ENCODE measurements at regions not wholly inside any gene's neighbourhood (a gene's known extent, or its start where the extent isn't known, plus 50 kb on each side); places are given as distances from the start of the nearest gene placed in this dataset.

DNA sequence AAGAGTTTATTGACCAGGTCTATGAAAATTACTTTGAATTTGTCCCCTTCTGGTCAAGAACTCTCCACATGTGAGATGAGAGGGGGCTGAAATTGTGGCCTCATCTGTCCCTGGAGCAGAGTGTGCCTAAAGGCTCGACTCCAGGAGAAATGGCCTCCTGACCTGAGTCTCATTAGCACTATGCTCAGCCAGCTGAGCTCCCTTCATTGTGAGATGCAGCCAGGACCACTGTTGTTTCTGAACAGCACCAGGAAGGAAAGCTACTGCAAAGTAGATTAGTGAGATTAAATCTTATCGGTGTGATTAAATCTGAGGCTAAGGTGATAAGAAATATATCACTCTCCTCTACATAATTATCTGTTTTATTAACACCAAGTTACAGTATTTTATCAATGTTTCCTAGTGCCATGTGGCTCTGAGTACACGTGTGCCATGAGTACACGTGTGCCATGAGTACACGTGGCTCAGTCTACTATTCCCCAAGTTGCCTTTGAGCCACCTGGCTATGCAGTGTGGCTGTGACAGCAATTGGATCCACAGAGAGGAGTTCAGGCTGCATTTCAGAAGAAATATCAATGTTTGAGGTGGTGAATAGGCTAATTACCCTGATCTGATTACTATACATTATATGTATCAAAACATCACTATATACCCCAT lies 126.9 kb downstream of the IPMK start:
- no peak overlapping the region for H3K4me3 ChIP-seq (ENCODE audit: low read depth, low read length)

DNA sequence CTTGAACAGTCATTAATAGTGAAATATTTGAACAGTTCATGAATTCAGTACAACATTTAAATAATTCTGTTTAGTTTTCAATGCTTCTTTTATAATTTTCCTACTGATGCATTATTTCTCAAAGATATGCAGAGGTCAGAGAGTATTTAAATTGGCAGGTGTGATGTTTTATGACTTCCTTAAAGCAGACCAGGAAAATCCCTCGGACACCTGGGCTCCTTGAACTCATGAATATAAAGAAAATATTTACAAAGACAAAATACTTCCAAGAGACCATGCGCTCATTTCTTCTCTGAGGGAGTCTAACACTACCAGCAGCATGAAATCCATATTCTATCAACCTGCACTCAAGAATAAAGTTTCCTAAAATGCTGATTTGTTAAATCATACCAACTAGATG lies 127.6 kb downstream of the IPMK start:
- no peak overlapping the region for H3K4me3 ChIP-seq (ENCODE audit: low read depth, low read length)

DNA sequence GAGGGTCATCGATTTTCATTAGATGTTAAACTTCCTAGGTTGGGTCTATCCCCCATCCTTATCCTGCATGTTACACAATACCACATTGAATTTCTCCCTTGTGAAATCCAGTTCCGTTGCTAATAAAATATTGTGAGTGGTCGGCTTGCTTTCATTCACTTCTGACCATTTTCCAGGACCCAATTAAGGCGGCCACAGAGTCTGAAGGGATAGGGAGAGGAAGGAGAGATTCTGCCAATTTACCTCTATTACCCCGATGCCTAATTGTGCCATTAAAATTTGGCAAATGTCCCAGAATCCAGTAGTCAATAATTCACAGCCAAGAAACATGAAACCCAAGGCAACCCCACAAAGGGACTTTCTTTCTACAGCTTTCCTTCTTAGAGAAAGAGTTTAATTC lies 129.9 kb downstream of the IPMK start:
- H3K4me3 ChIP-seq (ENCODE audit: low read depth, low read length): no peak overlapping the region

- H3K4me3 ChIP-seq (ENCODE audit: low read depth, low read length): no peak overlapping the region
Measured at GRCh38 chr10:58115218-58116050, 152.3 kb downstream of the IPMK start.

GRCh38 chr10:58109731-58110130 lies 158.0 kb downstream of the IPMK start:
- no peak overlapping the region for H3K4me3 ChIP-seq (ENCODE audit: low read depth, low read length)

- H3K4me3 ChIP-seq (ENCODE audit: low read depth, low read length): no peak overlapping the region
Measured at GRCh38 chr10:58107506-58107905, 160.2 kb downstream of the IPMK start.

- H3K4me3 ChIP-seq (ENCODE audit: low read depth, low read length): no peak overlapping the region
Measured at GRCh38 chr10:58106211-58107035, 161.3 kb downstream of the IPMK start.

DNA sequence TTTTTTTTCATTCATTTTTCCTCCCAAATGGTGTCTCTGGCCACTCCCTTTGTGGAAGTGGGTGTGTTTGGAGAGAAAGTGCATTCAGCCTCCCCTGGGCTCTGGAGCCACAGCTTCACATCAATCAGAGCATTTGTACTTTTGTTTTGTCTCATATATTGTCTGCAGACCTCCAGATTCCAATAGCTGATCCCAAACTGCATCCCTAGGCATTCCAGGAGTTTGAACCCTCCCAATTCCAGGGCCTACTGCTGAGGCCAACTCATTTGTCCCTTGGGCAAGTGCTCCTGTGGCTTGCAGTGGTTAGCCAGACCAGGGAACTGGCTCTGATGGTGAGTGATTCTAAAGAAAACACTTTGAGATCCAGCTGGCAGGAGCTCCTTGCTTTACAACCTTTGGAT lies 163.3 kb downstream of the IPMK start:
- H3K4me3 ChIP-seq (ENCODE audit: low read depth, low read length): no peak overlapping the region

DNA sequence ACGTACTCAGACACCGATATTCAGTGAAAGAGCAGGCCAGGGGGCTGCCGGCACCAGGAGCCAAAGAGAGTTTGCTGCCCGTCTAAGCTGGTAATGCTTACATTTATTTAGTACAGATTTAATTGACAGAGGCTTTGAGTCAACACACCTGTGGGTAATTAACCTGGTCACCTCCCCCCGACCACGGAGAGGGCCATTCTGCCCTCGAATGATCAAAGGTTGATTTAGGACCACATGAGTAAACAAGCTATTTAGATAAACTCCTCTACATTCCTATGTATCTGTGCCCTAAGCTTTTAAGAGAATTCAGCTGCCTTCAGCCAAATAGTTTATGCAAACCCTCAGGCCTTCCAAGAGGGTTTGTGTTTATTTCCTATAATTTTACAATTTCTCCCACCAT lies 164.8 kb downstream of the IPMK start:
- no peak overlapping the region for H3K4me3 ChIP-seq (ENCODE audit: low read depth, low read length)

GRCh38 chr10:58101682-58102081 lies 166.0 kb downstream of the IPMK start:
- H3K4me3 ChIP-seq (ENCODE audit: low read depth, low read length): no peak overlapping the region

GRCh38 chr10:58094985-58095718 lies 172.5 kb downstream of the IPMK start:
- H3K4me3 ChIP-seq (ENCODE audit: low read depth, low read length): no peak overlapping the region

DNA sequence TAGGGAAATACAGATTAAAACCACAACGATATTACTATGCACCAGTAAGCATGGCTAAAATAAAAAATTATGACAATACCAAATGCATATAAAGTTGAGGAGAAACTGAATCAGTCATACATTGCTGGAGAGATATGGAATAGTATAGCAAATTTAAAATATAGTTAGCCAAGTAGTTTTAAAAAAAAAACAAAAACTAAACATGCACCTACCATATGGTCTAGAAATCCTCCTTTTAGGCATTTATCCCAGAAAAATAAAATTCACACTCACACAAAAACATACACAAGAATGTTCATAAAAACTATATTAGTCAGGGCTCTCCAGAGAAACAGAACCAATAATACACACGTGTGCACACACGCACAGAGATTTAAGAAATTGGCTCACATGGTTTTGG lies 175.8 kb downstream of the IPMK start:
- H3K4me3 ChIP-seq (ENCODE audit: low read depth, low read length): no peak overlapping the region

GRCh38 chr10:58089739-58090138 lies 178.0 kb downstream of the IPMK start:
- no peak overlapping the region for H3K4me3 ChIP-seq (ENCODE audit: low read depth, low read length)

DNA sequence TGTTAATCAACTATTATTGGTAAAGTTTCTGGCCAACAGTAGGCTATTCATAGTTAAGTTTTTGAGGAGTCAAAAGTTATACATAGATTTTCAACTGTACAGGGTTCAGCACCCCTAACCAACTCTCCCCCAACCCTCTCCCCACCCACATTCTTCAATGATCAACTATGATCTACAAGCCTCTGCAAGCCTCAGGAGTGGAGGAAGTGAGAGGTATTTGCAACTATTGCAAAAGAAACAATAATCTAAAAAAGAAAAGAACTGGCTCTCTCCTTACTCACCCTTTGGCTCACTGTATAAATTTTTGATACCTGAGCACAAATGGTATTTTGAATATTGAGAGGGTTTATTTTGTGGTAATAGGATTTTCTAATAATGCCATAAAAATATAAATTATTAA lies 179.8 kb downstream of the IPMK start:
- H3K4me3 ChIP-seq (ENCODE audit: low read depth, low read length): no peak overlapping the region

- no peak overlapping the region for H3K4me3 ChIP-seq (ENCODE audit: low read depth, low read length)
Measured at GRCh38 chr10:58086763-58087150, 180.9 kb downstream of the IPMK start.

GRCh38 chr10:58086144-58086762 lies 181.4 kb downstream of the IPMK start:
- H3K4me3 ChIP-seq (ENCODE audit: low read depth, low read length): no peak overlapping the region

DNA sequence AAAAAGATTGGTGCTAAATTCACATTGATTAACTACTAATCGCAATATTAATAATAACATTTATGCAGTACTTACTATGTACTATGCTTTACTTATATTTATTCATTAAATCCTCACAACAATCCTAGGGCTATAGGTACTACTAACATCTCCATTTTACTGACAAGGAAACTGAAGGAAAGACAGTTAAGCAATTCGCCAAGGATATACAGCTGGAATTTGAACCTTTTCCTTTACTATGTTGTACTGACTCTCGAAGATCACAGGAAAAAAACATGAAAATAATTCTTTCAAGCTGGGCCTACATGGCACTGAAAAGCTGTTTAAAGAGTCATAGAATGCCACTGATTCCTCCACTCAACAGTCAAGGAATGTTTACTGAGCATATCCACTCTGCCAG lies 185.4 kb downstream of the IPMK start:
- no peak overlapping the region for H3K4me3 ChIP-seq (ENCODE audit: low read depth, low read length)

GRCh38 chr10:58081353-58081752 lies 186.3 kb downstream of the IPMK start:
- no peak overlapping the region for H3K4me3 ChIP-seq (ENCODE audit: low read depth, low read length)

DNA sequence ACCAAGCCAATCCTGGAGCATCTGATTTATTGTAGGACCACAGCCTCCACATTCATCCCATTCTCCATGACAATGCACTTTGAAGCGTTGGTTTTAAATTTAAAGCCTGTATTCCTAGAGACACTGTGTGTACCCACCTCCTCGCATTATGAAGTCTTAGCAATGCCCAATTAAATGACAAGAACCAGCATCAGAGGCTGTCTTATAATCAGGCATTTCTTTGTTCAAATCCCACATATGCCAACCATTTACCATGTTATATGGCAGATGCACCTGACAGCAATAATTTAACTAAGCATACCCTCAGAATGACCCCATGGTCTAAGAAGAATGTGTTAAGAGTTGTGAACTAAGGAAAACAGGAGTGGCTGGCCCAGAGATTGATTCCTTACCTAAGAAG lies 188.2 kb downstream of the IPMK start:
- H3K4me3 ChIP-seq (ENCODE audit: low read depth, low read length): no peak overlapping the region

DNA sequence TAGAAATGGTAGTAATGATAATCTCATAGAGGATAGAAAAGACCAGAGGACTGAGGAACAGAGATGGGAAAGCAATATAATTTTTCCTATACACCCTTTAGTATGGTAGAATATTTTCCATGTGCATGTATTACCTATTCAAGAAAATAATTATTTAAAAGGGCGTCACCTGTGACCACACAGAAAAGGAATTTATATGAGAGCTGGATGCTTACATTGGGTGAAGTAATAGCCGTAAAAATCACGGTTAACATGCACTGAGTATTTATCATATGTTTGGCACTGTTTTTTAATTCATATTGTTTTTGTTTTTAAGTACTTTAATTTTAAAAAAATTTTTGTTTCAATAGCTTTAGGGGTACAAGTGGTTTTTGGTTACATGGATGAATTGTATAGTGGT lies 195.1 kb downstream of the IPMK start:
- H3K4me3 ChIP-seq (ENCODE audit: low read depth, low read length): no peak overlapping the region

GRCh38 chr10:58070956-58071355 lies 196.7 kb downstream of the IPMK start:
- no peak overlapping the region for H3K4me3 ChIP-seq (ENCODE audit: low read depth, low read length)

Data from iPS-11a (cell line).